ENCODE measurements at regions not wholly inside any gene's neighbourhood (a gene's known extent, or its start where the extent isn't known, plus 50 kb on each side); places are given as distances from the start of the nearest gene placed in this dataset.

GRCh38 chr16:79805621-79806020 lies 205.1 kb upstream of the MAF start:
- H3K27ac ChIP-seq = no peak overlapping the region
- peaks cover 0 to 6% (median 6%) of the 10 kb centered on the region in 3 donors for H3K27me3 ChIP-seq (ENCODE audit: insufficient read depth in 3 of 3, low read length in 2 of 3)
- H3K36me3 ChIP-seq (ENCODE audit: insufficient read depth in 1 of 2, low read depth in 1 of 2) = no peaks in the 10 kb centered on the region
- ATAC-seq (no peak), DNase-seq (no peak)
- H3K4me1 ChIP-seq = no peaks in the 10 kb centered on the region
- intact Hi-C loops (cut with DNase I) = no loop called here
- no peaks in the 10 kb centered on the region for H3K9me3 ChIP-seq
- H3K4me3 ChIP-seq = no peak overlapping the region
- WGBS, 3 donors = 25 to 38% (median 37%) methylated on average over 2 of the region's 2 CpGs
- no peak for TF ChIP-seq CTCF (IDR thresholded peaks at IDR 0.05)

GRCh38 chr16:79801646-79802045 lies 201.1 kb upstream of the MAF start:
- intact Hi-C loops (cut with DNase I) = no loop called here
- WGBS, 3 donors = 64 to 72% (median 66%) methylated on average over 5 of the region's 5 CpGs
- TF ChIP-seq CTCF (IDR thresholded peaks at IDR 0.05) = no peak
- no peak for ATAC-seq
- H3K27ac ChIP-seq = no peak overlapping the region
- no peak for DNase-seq
- no peak overlapping the region for H3K4me3 ChIP-seq
- H3K9me3 ChIP-seq = no peaks in the 10 kb centered on the region
- no peaks in the 10 kb centered on the region for H3K4me1 ChIP-seq
- H3K27me3 ChIP-seq (ENCODE audit: insufficient read depth in 3 of 3, low read length in 2 of 3) = peaks cover 0 to 6% (median 0%) of the 10 kb centered on the region in 3 donors
- no peaks in the 10 kb centered on the region for H3K36me3 ChIP-seq (ENCODE audit: insufficient read depth in 1 of 2, low read depth in 1 of 2)

GRCh38 chr16:79800016-79800608 lies 199.6 kb upstream of the MAF start:
- ATAC-seq (no peak), DNase-seq (no peak)
- H3K36me3 ChIP-seq (ENCODE audit: insufficient read depth in 1 of 2, low read depth in 1 of 2) = no peaks in the 10 kb centered on the region
- no peak overlapping the region for H3K4me3 ChIP-seq
- no peaks in the 10 kb centered on the region for H3K9me3 ChIP-seq
- H3K27me3 ChIP-seq (ENCODE audit: insufficient read depth in 3 of 3, low read length in 2 of 3) = peaks cover 0 to 6% (median 0%) of the 10 kb centered on the region in 3 donors
- no peaks in the 10 kb centered on the region for H3K4me1 ChIP-seq
- no peak overlapping the region for H3K27ac ChIP-seq
- WGBS, 3 donors = 64 to 78% (median 64%) methylated on average over 3 of the region's 3 CpGs
- intact Hi-C loops (cut with DNase I) = no loop called here
- TF ChIP-seq CTCF (IDR thresholded peaks at IDR 0.05) = no peak

GRCh38 chr16:79798416-79799053 lies 198.0 kb upstream of the MAF start:
- DNase-seq (no peak), ATAC-seq (no peak)
- WGBS, 3 donors = 88 to 92% (median 90%) methylated on average over 2 of the region's 2 CpGs
- no peak for TF ChIP-seq CTCF (IDR thresholded peaks at IDR 0.05)
- no peaks in the 10 kb centered on the region for H3K9me3 ChIP-seq
- no peaks in the 10 kb centered on the region for H3K4me1 ChIP-seq
- intact Hi-C loops (cut with DNase I) = no loop called here
- H3K27me3 ChIP-seq (ENCODE audit: insufficient read depth in 3 of 3, low read length in 2 of 3) = no peaks in the 10 kb centered on the region
- H3K27ac ChIP-seq = no peak overlapping the region
- no peak overlapping the region for H3K4me3 ChIP-seq
- H3K36me3 ChIP-seq (ENCODE audit: insufficient read depth in 1 of 2, low read depth in 1 of 2) = no peaks in the 10 kb centered on the region

- H3K36me3 ChIP-seq (ENCODE audit: insufficient read depth in 1 of 2, low read depth in 1 of 2) = no peaks in the 10 kb centered on the region
- no peak for DNase-seq
- TF ChIP-seq CTCF (IDR thresholded peaks at IDR 0.05) = no peak
- ATAC-seq = no peak
- H3K4me1 ChIP-seq = no peaks in the 10 kb centered on the region
- no peak overlapping the region for H3K4me3 ChIP-seq
- 94 to 97% (median 94%) methylated on average over 8 of the region's 8 CpGs for WGBS, 3 donors
- no peaks in the 10 kb centered on the region for H3K27me3 ChIP-seq (ENCODE audit: insufficient read depth in 3 of 3, low read length in 2 of 3)
- no peak overlapping the region for H3K27ac ChIP-seq
- no peaks in the 10 kb centered on the region for H3K9me3 ChIP-seq
- intact Hi-C loops (cut with DNase I) = no loop called here
Observed at GRCh38 chr16:79797486-79797885, 196.9 kb upstream of the MAF start.
